ENCODE measurements at regions not wholly inside any gene's neighbourhood (a gene's known extent, or its start where the extent isn't known, plus 50 kb on each side); places are given as distances from the start of the nearest gene placed in this dataset.

- DNase-seq = no peak
These were observed 208.3 kb downstream of the TLE1 start for GRCh38 chr9:81480828-81481604.

- DNase-seq = no peak
These were observed 209.8 kb downstream of the TLE1 start for GRCh38 chr9:81479573-81479972.

- DNase-seq = no peak
These were observed 211.7 kb downstream of the TLE1 start for GRCh38 chr9:81477669-81478068.

GRCh38 chr9:81476813-81477490 lies 212.4 kb downstream of the TLE1 start:
- DNase-seq = no peak

GRCh38 chr9:81474792-81475191 lies 214.6 kb downstream of the TLE1 start:
- no peak for DNase-seq

GRCh38 chr9:81474125-81474524 lies 215.2 kb downstream of the TLE1 start:
- DNase-seq = no peak

- DNase-seq = no peak
These were observed 215.6 kb downstream of the TLE1 start for GRCh38 chr9:81473708-81474107.

GRCh38 chr9:81473206-81473605 lies 216.1 kb downstream of the TLE1 start:
- no peak for DNase-seq

GRCh38 chr9:81472701-81473100 lies 216.6 kb downstream of the TLE1 start:
- DNase-seq = no peak

- peak in 1 of 2 experiments; percentile 15 for DNase-seq
These were observed 218.5 kb downstream of the TLE1 start for GRCh38 chr9:81470864-81471263.

GRCh38 chr9:81468084-81468595 lies 221.2 kb downstream of the TLE1 start:
- DNase-seq = no peak

GRCh38 chr9:81466981-81467380 lies 222.4 kb downstream of the TLE1 start:
- DNase-seq = no peak

GRCh38 chr9:81465468-81466011 lies 223.8 kb downstream of the TLE1 start:
- DNase-seq = no peak

- no peak for DNase-seq
These were observed 226.5 kb downstream of the TLE1 start for GRCh38 chr9:81462801-81463200.

GRCh38 chr9:81461196-81461595 lies 228.2 kb downstream of the TLE1 start:
- DNase-seq = no peak

- DNase-seq = no peak
These were observed 228.7 kb downstream of the TLE1 start for GRCh38 chr9:81460693-81461092.

GRCh38 chr9:81459591-81459990 lies 229.8 kb downstream of the TLE1 start:
- DNase-seq = no peak

- no peak for DNase-seq
These were observed 232.8 kb downstream of the TLE1 start for GRCh38 chr9:81456431-81457006.

GRCh38 chr9:81455462-81456219 lies 233.7 kb downstream of the TLE1 start:
- DNase-seq = no peak

GRCh38 chr9:81445331-81445921 lies 243.9 kb downstream of the TLE1 start:
- DNase-seq = no peak

GRCh38 chr9:81431641-81432040 lies 257.7 kb downstream of the TLE1 start:
- no peak for DNase-seq

GRCh38 chr9:81430727-81431126 lies 258.6 kb downstream of the TLE1 start:
- DNase-seq = no peak

Measured in SHP77 (cell line).